Stimulated activated CD8-positive, alpha-beta memory T cell treated with anti-CD3 and anti-CD28 coated beads, Interleukin-2, amount 100 ng/mL, for 1 hour (primary cell): ENCODE measurements at regions not wholly inside any gene's neighbourhood (a gene's known extent, or its start where the extent isn't known, plus 50 kb on each side); places are given as distances from the start of the nearest gene placed in this dataset.

Experiments
- DNase-seq, 2 donors: peaks; one replicate each; pipeline ENCODE4 v3.0.0-alpha.2; 2020; ENCODE audit warnings: low read depth in 2 of 2

- DNase-seq: no peak
Observed at GRCh38 chr13:104854698-104855097, 1680.8 kb downstream of the EFNB2 start.

GRCh38 chr13:104854007-104854406, 1681.5 kb downstream of the EFNB2 start:
- no peak for DNase-seq

GRCh38 chr13:104847922-104848321, 1687.5 kb downstream of the EFNB2 start:
- DNase-seq: no peak

GRCh38 chr13:104843401-104843800, 1692.1 kb downstream of the EFNB2 start:
- DNase-seq: no peak

- no peak for DNase-seq
Observed at GRCh38 chr13:104841110-104841509, 1694.4 kb downstream of the EFNB2 start.

GRCh38 chr13:104837756-104838155, 1697.7 kb downstream of the EFNB2 start:
- DNase-seq: no peak

- no peak for DNase-seq
Observed at GRCh38 chr13:104833221-104833620, 1702.2 kb downstream of the EFNB2 start.

GRCh38 chr13:104832231-104832630, 1703.2 kb downstream of the EFNB2 start:
- DNase-seq: no peak

GRCh38 chr13:104831831-104832230, 1703.6 kb downstream of the EFNB2 start:
- no peak for DNase-seq

GRCh38 chr13:104823709-104824108, 1711.8 kb downstream of the EFNB2 start:
- DNase-seq: no peak

- no peak for DNase-seq
Observed at GRCh38 chr13:104823071-104823470, 1712.4 kb downstream of the EFNB2 start.

- no peak for DNase-seq
Observed at GRCh38 chr13:104817271-104817670, 1718.2 kb downstream of the EFNB2 start.

- no peak for DNase-seq
Observed at GRCh38 chr13:104816726-104817125, 1718.7 kb downstream of the EFNB2 start.

- no peak for DNase-seq
Observed at GRCh38 chr13:104810242-104810641, 1725.2 kb downstream of the EFNB2 start.

- no peak for DNase-seq
Observed at GRCh38 chr13:104809483-104809882, 1726.0 kb downstream of the EFNB2 start.

GRCh38 chr13:104805346-104805745, 1730.1 kb downstream of the EFNB2 start:
- no peak for DNase-seq

GRCh38 chr13:104799152-104799551, 1732.9 kb upstream of the SLC10A2 start:
- no peak for DNase-seq

- DNase-seq: no peak
Observed at GRCh38 chr13:104798486-104798885, 1732.3 kb upstream of the SLC10A2 start.

GRCh38 chr13:104796581-104796980, 1730.4 kb upstream of the SLC10A2 start:
- no peak for DNase-seq

- DNase-seq: no peak
Observed at GRCh38 chr13:104785952-104786351, 1719.7 kb upstream of the SLC10A2 start.

- DNase-seq: no peak
Observed at GRCh38 chr13:104784891-104785290, 1718.7 kb upstream of the SLC10A2 start.

GRCh38 chr13:104782741-104783140, 1716.5 kb upstream of the SLC10A2 start:
- no peak for DNase-seq

- no peak for DNase-seq
Observed at GRCh38 chr13:104779311-104779993, 1713.2 kb upstream of the SLC10A2 start.

GRCh38 chr13:104773775-104774174, 1707.6 kb upstream of the SLC10A2 start:
- DNase-seq: no peak
